K562 (cell line): ENCODE measurements at regions not wholly inside any gene's neighbourhood (a gene's known extent, or its start where the extent isn't known, plus 50 kb on each side); places are given as distances from the start of the nearest gene placed in this dataset.

ENCODE experiments used
- ATAC-seq: fragments of 200-7000 bp; cut with Tn5 transposase; 3 replicates; pipeline ENCODE4 v1.9.1; 2020; ENCODE audit warnings: moderate library complexity
- BruUV-seq: library from RNA; stranded (reverse); fragments of 400-500 nt; replicated peaks from 2 replicates; lab custom pipeline; 2021; lab: Mats Ljungman, UMichigan
- CTCF ChIA-PET: fragments of 300-600 bp; formaldehyde crosslinking; extraction: SDS; loops from one replicate; lab custom pipeline; 2021; ENCODE audit warnings: low intra/inter-chr PET ratio; lab: Yijun Ruan, JAX
- POLR2A ChIA-PET: fragments of 300-600, 350-650 bp; sonication (Branson Sonifier 250); formaldehyde crosslinking; extraction: SDS; loops from one replicate; lab custom pipeline; 2021; ENCODE audit warnings: antibody characterized with exemption, inconsistent platforms; lab: Yijun Ruan, JAX
- DNase-seq, 4 experiments: peaks; one replicate each; pipeline versions ENCODE4 v3.0.0 to v3.0.0-alpha.2; 2011 to 2018; ENCODE audit warnings: low spot score in 3 of 4, mixed read lengths in 3 of 4; ENCODE audit errors: extremely low read depth in 1 of 4
- FAIRE-seq: peaks from 2 replicates; lab custom pipeline; 2011; peaks lifted over from hg19 to GRCh38; lab: Jason Lieb, UNC
- H2AFZ ChIP-seq: 2 replicates; pipeline ENCODE4 v1.6.0; 2011; ENCODE audit warnings: low read depth, low read length, control low read depth, inconsistent platforms
- H3K27ac ChIP-seq: fragments of 200-600 bp; 3 replicates; pipeline ENCODE4 v1.8.0; 2011; ENCODE audit warnings: low read depth, mild to moderate bottlenecking, control low read depth, inconsistent platforms, low read length, moderate library complexity, mixed read lengths; ENCODE audit errors: extremely low read depth
- H3K27me3 ChIP-seq, 2 experiments: fragments of 300-600 bp in 1 of 2; 2 replicates in 1 of 2; 3 replicates in 1 of 2; pipeline versions ENCODE4 v1.6.0 to v1.8.0; 2011; ENCODE audit warnings: inconsistent platforms in 2 of 2, low read length in 2 of 2, mild to moderate bottlenecking in 1 of 2, mixed read lengths in 1 of 2, moderate library complexity in 1 of 2; ENCODE audit not compliant: control insufficient read depth in 2 of 2, insufficient read depth in 2 of 2
- H3K36me3 ChIP-seq: fragments of 300-600 bp; 3 replicates; pipeline ENCODE4 v1.8.0; 2011; ENCODE audit warnings: mild to moderate bottlenecking, low read length, inconsistent platforms; ENCODE audit not compliant: control insufficient read depth, insufficient read depth
- H3K4me1 ChIP-seq, 2 experiments: fragments of 200-600 bp in 1 of 2; replicated peaks in 1 of 2; 2 replicates in 1 of 2; 3 replicates in 1 of 2; pipeline versions ENCODE4 v1.5.1 to v1.8.0; 2011; ENCODE audit warnings: inconsistent platforms in 2 of 2, low read length in 2 of 2, mild to moderate bottlenecking in 1 of 2, mixed read lengths in 1 of 2, moderate library complexity in 1 of 2; ENCODE audit not compliant: control insufficient read depth in 2 of 2, insufficient read depth in 2 of 2
- H3K4me2 ChIP-seq: 2 replicates; pipeline ENCODE4 v1.6.1; 2011; ENCODE audit warnings: low read length, control low read depth, inconsistent platforms, mixed read lengths; ENCODE audit not compliant: insufficient read depth
- H3K4me3 ChIP-seq: fragments of 200-600 bp; sonication (generic), shearing (Covaris generic); 2 replicates; pipeline ENCODE4 v1.5.1; 2016; ENCODE audit warnings: control low read depth, inconsistent platforms
- H3K79me2 ChIP-seq: fragments of 200-600 bp; 3 replicates; pipeline ENCODE4 v1.8.0; 2011; ENCODE audit warnings: low read length, inconsistent platforms; ENCODE audit not compliant: control insufficient read depth, insufficient read depth
- H3K9ac ChIP-seq, 2 experiments: 2 replicates each; pipeline versions ENCODE4 v1.6.0 to v1.6.1; 2011; ENCODE audit warnings: low read depth in 2 of 2, low read length in 2 of 2, control low read depth in 1 of 2, inconsistent platforms in 1 of 2, mild to moderate bottlenecking in 1 of 2, mixed read lengths in 1 of 2; ENCODE audit not compliant: insufficient read depth in 1 of 2
- H3K9me1 ChIP-seq: one replicate; pipeline ENCODE4 v1.6.0; 2011; ENCODE audit warnings: inconsistent platforms, mild to moderate bottlenecking, low read length, moderate library complexity; ENCODE audit not compliant: control insufficient read depth, insufficient read depth
- H3K9me3 ChIP-seq: replicated peaks from 2 replicates; pipeline ENCODE4 v1.5.1; 2011; ENCODE audit warnings: low read depth, low read length, inconsistent platforms; ENCODE audit not compliant: control insufficient read depth, insufficient read depth
- H4K20me1 ChIP-seq: replicated peaks from 2 replicates; pipeline ENCODE4 v1.6.1; 2011; ENCODE audit warnings: low read length, inconsistent platforms, mixed read lengths; ENCODE audit not compliant: control insufficient read depth, insufficient read depth
- GTF2A2 ChIP-seq: IDR thresholded peaks from 2 replicates; pipeline ENCODE4 v1.6.1; 2016; ENCODE audit warnings: mild to moderate bottlenecking, missing genetic modification characterization, missing compliant biosample characterization
- MECOM ChIP-seq: fragments of 250-450 bp; sonication (Bioruptor Pico); IDR thresholded peaks from 2 replicates; pipeline ENCODE4 v1.8.0; 2022; ENCODE audit warnings: inconsistent platforms
- ZNF184 ChIP-seq: sonication (generic); formaldehyde crosslinking; IDR thresholded peaks from 2 replicates; pipeline ENCODE4 v1.5.0; 2020; ENCODE audit warnings: missing genetic modification reagents
- WGBS: fragments of 100-300 bp; shearing (Covaris generic); methylation state at CpG from one replicate; pipeline ENCODE4 v1.1.6; 2016; ENCODE audit warnings: low coverage, mixed read lengths; ENCODE audit not compliant: insufficient coverage; ENCODE audit errors: missing lambda C conversion rate; 5-methylcytosine and 5-hydroxymethylcytosine counted together
- in situ Hi-C: fragments of 300-500 bp; cut with MboI; formaldehyde crosslinking; loops from 4 replicates; pipeline ENCODE4 v1.15.0; 2018; ENCODE audit warnings: inconsistent platforms, mixed read lengths
- intact Hi-C: fragments of 100-400 bp; cut with micrococcal nuclease; formaldehyde crosslinking; loops from 2 replicates; pipeline ENCODE4 v1.14.2; 2022

DNA sequence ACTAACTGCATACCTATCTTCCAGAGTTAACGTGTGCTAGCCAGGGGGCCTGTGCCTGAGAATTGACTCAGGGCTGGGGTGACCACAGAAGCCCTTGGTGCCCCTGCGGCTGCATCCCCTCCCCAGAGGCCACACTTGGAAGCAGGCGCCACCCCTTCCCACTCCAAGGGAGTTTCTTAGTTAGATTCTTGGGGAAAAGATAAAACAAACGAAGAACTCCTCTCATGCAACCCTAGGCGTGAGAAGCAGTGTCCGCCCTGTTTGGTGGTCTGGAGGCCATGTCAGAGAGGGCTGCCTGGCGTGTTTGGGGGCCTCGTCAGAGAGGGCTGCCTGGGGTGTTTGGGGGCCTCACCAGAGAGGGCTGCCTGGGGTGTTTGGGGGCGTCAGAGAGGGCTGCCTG lies 50.3 kb upstream of the HGFAC start:
- POLR2A ChIA-PET, result interaction anchor here (1.0 kb wide), 2 partner anchors 25 to 57 kb away, joined by 3 read pairs; no protein-coding TSS in a partner anchor
- no peaks in the 10 kb centered on the region for H3K79me2 ChIP-seq
- no TSS peak for BruUV-seq
- FAIRE-seq, result no peak
- peaks cover 37 to 54% of the 10 kb centered on the region in 2 experiments for H3K27me3 ChIP-seq
- H3K4me2 ChIP-seq, result no peak overlapping the region
- H4K20me1 ChIP-seq, result peaks cover 2% of the 10 kb centered on the region; the same call in 1 of the 2 replicates
- intact Hi-C loops (no loop called here), in situ Hi-C loops (no loop called here)
- WGBS, result 4% methylated on average over 9 of the region's 9 CpGs
- peaks cover 0 to 9% of the 10 kb centered on the region in 2 experiments; a peak in 1 of 5 replicates for H3K4me1 ChIP-seq
- H3K36me3 ChIP-seq, result no peaks in the 10 kb centered on the region
- CTCF ChIA-PET, result no interaction called here
- H2AFZ ChIP-seq, result no peak overlapping the region
- H3K27ac ChIP-seq, result no peak overlapping the region
- ATAC-seq, result no peak
- H3K9me1 ChIP-seq, result no peaks in the 10 kb centered on the region
- no peak overlapping the region for H3K9ac ChIP-seq
- H3K9me3 ChIP-seq, result no peaks in the 10 kb centered on the region
- no peak for DNase-seq
- no peak for TF ChIP-seq ZNF184 (CRISPR knock-in tag)
- TF ChIP-seq MECOM (CRISPR knock-in tag), result no peak
- TF ChIP-seq GTF2A2, result no peak
- H3K4me3 ChIP-seq, result no peak overlapping the region
